ENCODE measurements at regions not wholly inside any gene's neighbourhood (a gene's known extent, or its start where the extent isn't known, plus 50 kb on each side); places are given as distances from the start of the nearest gene placed in this dataset.
"Not testable (repeated sequence)": the region's sequence is repeated elsewhere in the genome, so short reads cannot be mapped to it uniquely, and the experiment has no call there.

DNA sequence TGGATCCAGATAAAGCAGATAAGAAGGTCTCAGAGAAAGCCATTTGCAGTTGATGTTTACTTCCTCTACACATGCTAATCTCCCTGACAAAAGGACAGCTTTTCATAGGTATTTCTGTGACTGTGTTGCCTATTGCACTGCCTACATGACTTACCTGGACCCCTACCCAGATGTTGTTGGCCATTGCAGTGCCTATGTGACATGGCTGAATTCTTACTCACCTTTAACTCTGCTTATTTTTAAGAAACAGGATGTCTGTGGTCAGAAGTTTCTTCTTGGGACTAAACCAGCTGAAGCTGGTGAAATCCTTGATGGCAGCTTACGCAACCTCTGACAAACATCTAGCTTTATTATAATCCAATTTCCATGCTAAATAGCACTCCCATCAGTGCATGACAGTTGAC, 50.7 kb downstream of the PPIAL4D start:
- H3K36me3 ChIP-seq; H3K4me3 ChIP-seq; H3K9me3 ChIP-seq; H3K27ac ChIP-seq; H3K27me3 ChIP-seq; intact Hi-C loops (cut with DNase I); DNase-seq; H3K4me1 ChIP-seq; ATAC-seq: not testable (repeated sequence)
- WGBS, 2 donors: 84 to 89% methylated on average over 1 of the region's 1 CpG

DNA sequence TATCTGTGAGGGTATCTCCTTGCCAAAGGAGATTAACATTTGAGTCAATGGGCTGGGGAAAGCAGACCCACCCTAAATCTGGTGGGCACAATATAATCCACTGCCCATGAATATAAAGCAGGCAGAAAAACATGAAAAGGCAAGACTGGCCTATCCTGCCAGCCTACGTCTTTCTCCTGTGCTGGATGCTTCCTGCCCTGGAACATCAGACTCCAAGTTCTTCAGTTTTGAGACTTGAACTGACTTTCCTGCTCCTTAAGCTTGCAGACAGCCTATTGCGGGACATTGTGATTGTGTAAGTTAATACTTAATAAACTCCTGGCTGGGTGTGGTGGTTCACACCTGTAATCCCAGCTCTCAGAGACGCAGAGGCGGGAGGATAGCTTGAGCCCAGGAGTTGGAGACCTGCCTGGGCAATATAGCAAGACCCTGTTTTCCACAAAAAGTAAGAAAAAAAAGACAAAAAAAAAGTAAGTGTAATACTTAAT, 52.4 kb downstream of the PPIAL4D start:
- H3K27me3 ChIP-seq; H3K4me3 ChIP-seq; DNase-seq; H3K9me3 ChIP-seq; H3K27ac ChIP-seq; H3K36me3 ChIP-seq; H3K4me1 ChIP-seq; intact Hi-C loops (cut with DNase I); ATAC-seq: not testable (repeated sequence)
- WGBS, 2 donors: 83 to 94% methylated on average over 1 of the region's 4 CpGs

- H3K27me3 ChIP-seq; H3K9me3 ChIP-seq; intact Hi-C loops (cut with DNase I); H3K4me3 ChIP-seq; H3K27ac ChIP-seq; ATAC-seq; DNase-seq; H3K36me3 ChIP-seq; H3K4me1 ChIP-seq: not testable (repeated sequence)
- 68 to 85% methylated on average over 7 of the region's 8 CpGs for WGBS, 2 donors
Measured at GRCh38 chr1:145188869-145189542, 53.0 kb downstream of the PPIAL4D start.

GRCh38 chr1:145182606-145183413, 59.2 kb downstream of the PPIAL4D start:
- H3K27ac ChIP-seq; H3K4me1 ChIP-seq; H3K9me3 ChIP-seq; H3K36me3 ChIP-seq; intact Hi-C loops (cut with DNase I); H3K27me3 ChIP-seq; H3K4me3 ChIP-seq; DNase-seq: not testable (repeated sequence)
- WGBS, 2 donors: 90 to 97% methylated on average over 3 of the region's 5 CpGs
- peak in 2 of 8 donors; percentile 37 to 55 for ATAC-seq

GRCh38 chr1:145176285-145176925, 65.6 kb downstream of the PPIAL4D start:
- ATAC-seq; H3K4me1 ChIP-seq; H3K4me3 ChIP-seq; H3K27ac ChIP-seq; H3K27me3 ChIP-seq; H3K36me3 ChIP-seq; DNase-seq; intact Hi-C loops (cut with DNase I); H3K9me3 ChIP-seq: not testable (repeated sequence)
- 58 to 66% methylated on average over 7 to 8 of the region's 11 CpGs for WGBS, 2 donors

GRCh38 chr1:145174377-145174776, 67.6 kb downstream of the PPIAL4D start:
- no CpG with 5 or more reads among the region's 3 CpGs for WGBS, 2 donors
- DNase-seq; ATAC-seq; H3K36me3 ChIP-seq; H3K4me3 ChIP-seq; H3K4me1 ChIP-seq; H3K27ac ChIP-seq; H3K27me3 ChIP-seq; H3K9me3 ChIP-seq; intact Hi-C loops (cut with DNase I): not testable (repeated sequence)

DNA sequence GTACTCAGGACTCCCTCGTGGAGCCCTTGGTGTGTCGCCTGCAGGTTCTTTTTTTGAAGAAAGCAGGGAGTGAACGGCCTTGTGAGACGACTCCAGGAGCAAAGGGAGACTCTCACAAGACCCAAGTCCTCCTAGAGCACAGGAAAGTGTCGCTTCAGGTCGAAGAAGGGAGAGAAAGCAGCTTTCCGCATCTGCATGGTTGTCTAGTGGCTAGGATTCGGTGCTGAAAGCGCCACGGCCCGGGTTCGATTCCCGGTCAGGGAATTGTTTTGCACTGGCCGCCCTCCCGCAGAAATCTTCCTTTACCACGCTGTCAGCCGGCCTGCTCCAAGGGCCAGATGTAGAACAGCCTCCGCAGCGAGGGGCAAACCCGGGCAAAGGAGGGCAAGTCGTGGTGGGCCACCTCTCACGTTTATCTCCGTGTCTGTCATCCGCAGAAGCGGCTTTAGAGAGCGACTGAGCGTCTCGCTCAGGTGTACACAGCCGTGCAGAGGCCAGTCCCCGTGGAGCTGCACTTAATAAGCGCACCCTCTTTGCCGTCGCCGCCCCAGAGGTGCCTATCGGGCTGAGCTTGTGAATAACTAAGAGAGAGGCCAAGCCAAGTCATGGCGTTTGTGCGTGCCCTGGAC, 72.6 kb downstream of the FAM72D start:
- 19 to 27% methylated on average over 21 to 22 of the region's 37 CpGs for WGBS, 2 donors
- intact Hi-C loops (cut with DNase I); H3K4me3 ChIP-seq; H3K9me3 ChIP-seq; ATAC-seq; H3K27ac ChIP-seq; H3K4me1 ChIP-seq; DNase-seq; H3K36me3 ChIP-seq; H3K27me3 ChIP-seq: not testable (repeated sequence)

GRCh38 chr1:145164360-145164759, 68.6 kb downstream of the FAM72D start:
- H3K4me3 ChIP-seq; ATAC-seq; H3K4me1 ChIP-seq; intact Hi-C loops (cut with DNase I); H3K9me3 ChIP-seq; DNase-seq; H3K36me3 ChIP-seq; H3K27ac ChIP-seq; H3K27me3 ChIP-seq: not testable (repeated sequence)
- no CpG with 5 or more reads among the region's 3 CpGs for WGBS, 2 donors
